DOHH2 (cell line): ENCODE measurements at regions not wholly inside any gene's neighbourhood (a gene's known extent, or its start where the extent isn't known, plus 50 kb on each side); places are given as distances from the start of the nearest gene placed in this dataset.

ENCODE experiments used
- H3F3A ChIP-seq: fragments of 200-600 bp; sonication (generic), shearing (Covaris generic); 2 replicates; pipeline ENCODE4 v1.6.0; 2016; ENCODE audit warnings: antibody characterized with exemption, mild to moderate bottlenecking; ENCODE audit not compliant: control insufficient read depth, insufficient read depth
- H3K27ac ChIP-seq: fragments of 200-600 bp; sonication (generic); 2 replicates; pipeline ENCODE4 v1.5.1; 2014; ENCODE audit warnings: low read depth, mild to moderate bottlenecking, low read length, moderate library complexity
- H3K27me3 ChIP-seq: fragments of 200-600 bp; sonication (generic); 2 replicates; pipeline ENCODE4 v1.6.1; 2014; ENCODE audit warnings: mild to moderate bottlenecking, low read length, mixed read lengths; ENCODE audit not compliant: control insufficient read depth
- H3K36me3 ChIP-seq: fragments of 200-600 bp; sonication (generic); 2 replicates; pipeline ENCODE4 v1.6.1; 2014; ENCODE audit warnings: mild to moderate bottlenecking, low read length, moderate library complexity, mixed read lengths; ENCODE audit not compliant: control insufficient read depth
- H3K4me1 ChIP-seq: fragments of 200-600 bp; sonication (generic); 2 replicates; pipeline ENCODE4 v1.6.1; 2014; ENCODE audit warnings: mild to moderate bottlenecking, low read length, mixed read lengths; ENCODE audit not compliant: control insufficient read depth
- H3K4me2 ChIP-seq: fragments of 200-600 bp; sonication (generic); 2 replicates; pipeline ENCODE4 v1.6.0; 2014; ENCODE audit warnings: mild to moderate bottlenecking, low read length, moderate library complexity
- H3K4me3 ChIP-seq: fragments of 200-600 bp; sonication (generic); 2 replicates; pipeline ENCODE4 v1.5.1; 2014; ENCODE audit warnings: mild to moderate bottlenecking, low read length, mixed read lengths
- H3K79me2 ChIP-seq: fragments of 200-600 bp; sonication (generic); 2 replicates; pipeline ENCODE4 v1.6.1; 2014; ENCODE audit warnings: mild to moderate bottlenecking, low read length, mixed read lengths; ENCODE audit not compliant: control insufficient read depth
- H3K9me2 ChIP-seq: fragments of 200-600 bp; sonication (generic); replicated peaks from 2 replicates; pipeline ENCODE4 v1.6.1; 2014; ENCODE audit warnings: mild to moderate bottlenecking, low read length, mixed read lengths; ENCODE audit not compliant: control insufficient read depth
- H3K9me3 ChIP-seq: fragments of 200-600 bp; sonication (generic); 2 replicates; pipeline ENCODE4 v1.6.1; 2014; ENCODE audit warnings: antibody characterized with exemption, low read length, mixed read lengths; ENCODE audit not compliant: control insufficient read depth, insufficient read depth
- H4K20me1 ChIP-seq: fragments of 200-600 bp; sonication (generic); 2 replicates; pipeline ENCODE4 v1.6.0; 2014; ENCODE audit warnings: low read depth, mild to moderate bottlenecking, antibody characterized with exemption, low read length, moderate library complexity; ENCODE audit not compliant: control insufficient read depth, insufficient read depth
- CTCF ChIP-seq: fragments of 200-600 bp; sonication (generic); IDR thresholded peaks from one replicate; pipeline ENCODE4 v1.5.1; 2014; ENCODE audit warnings: antibody characterized with exemption, mild to moderate bottlenecking, low read depth, low read length; ENCODE audit not compliant: poor library complexity, severe bottlenecking
- EZH2phosphoT487 ChIP-seq: fragments of 200-600 bp; sonication (generic); IDR thresholded peaks from 2 replicates; pipeline ENCODE4 v1.6.1; 2017; ENCODE audit warnings: borderline replicate concordance, mild to moderate bottlenecking, antibody characterized with exemption, low read length, moderate library complexity, mixed read lengths

GRCh38 chr1:188277771-188278170 lies 1449.0 kb downstream of the PLA2G4A start:
- H3K9me3 ChIP-seq: no peaks in the 10 kb centered on the region
- no peaks in the 10 kb centered on the region for H3K79me2 ChIP-seq
- TF ChIP-seq CTCF: no peak
- no peak for TF ChIP-seq EZH2phosphoT487
- H3K4me1 ChIP-seq: no peaks in the 10 kb centered on the region
- no peak overlapping the region for H3K4me2 ChIP-seq
- H3K4me3 ChIP-seq: no peak overlapping the region
- H3K27me3 ChIP-seq: no peaks in the 10 kb centered on the region
- no peak overlapping the region for H3K27ac ChIP-seq
- H3F3A ChIP-seq: no peaks in the 10 kb centered on the region
- H4K20me1 ChIP-seq: no peaks in the 10 kb centered on the region
- no peaks in the 10 kb centered on the region for H3K9me2 ChIP-seq
- H3K36me3 ChIP-seq: no peaks in the 10 kb centered on the region

- H4K20me1 ChIP-seq: no peaks in the 10 kb centered on the region
- no peaks in the 10 kb centered on the region for H3K4me1 ChIP-seq
- H3F3A ChIP-seq: no peaks in the 10 kb centered on the region
- H3K27ac ChIP-seq: no peak overlapping the region
- no peak for TF ChIP-seq CTCF
- TF ChIP-seq EZH2phosphoT487: no peak
- H3K9me2 ChIP-seq: no peaks in the 10 kb centered on the region
- H3K9me3 ChIP-seq: no peaks in the 10 kb centered on the region
- no peaks in the 10 kb centered on the region for H3K36me3 ChIP-seq
- no peak overlapping the region for H3K4me3 ChIP-seq
- no peaks in the 10 kb centered on the region for H3K79me2 ChIP-seq
- H3K27me3 ChIP-seq: no peaks in the 10 kb centered on the region
- H3K4me2 ChIP-seq: no peak overlapping the region
Observed at GRCh38 chr1:188281921-188282320, 1453.2 kb downstream of the PLA2G4A start.

- H3K9me3 ChIP-seq: no peaks in the 10 kb centered on the region
- no peaks in the 10 kb centered on the region for H4K20me1 ChIP-seq
- no peaks in the 10 kb centered on the region for H3K4me1 ChIP-seq
- TF ChIP-seq EZH2phosphoT487 (no peak), CTCF (no peak)
- no peaks in the 10 kb centered on the region for H3K9me2 ChIP-seq
- H3K36me3 ChIP-seq: no peaks in the 10 kb centered on the region
- no peaks in the 10 kb centered on the region for H3F3A ChIP-seq
- no peaks in the 10 kb centered on the region for H3K27me3 ChIP-seq
- H3K27ac ChIP-seq: no peak overlapping the region
- H3K79me2 ChIP-seq: no peaks in the 10 kb centered on the region
- H3K4me3 ChIP-seq: no peak overlapping the region
- no peak overlapping the region for H3K4me2 ChIP-seq
Observed at GRCh38 chr1:188295157-188295556, 1466.4 kb downstream of the PLA2G4A start.

GRCh38 chr1:188302746-188303145 lies 1474.0 kb downstream of the PLA2G4A start:
- H4K20me1 ChIP-seq: no peaks in the 10 kb centered on the region

More at GRCh38 chr1:188302746-188303145, 1474.0 kb downstream of the PLA2G4A start:
- Histone ChIP-seq H3K27me3 (no peaks in the 10 kb centered on the region), H3K9me2 (no peaks in the 10 kb centered on the region), H3K36me3 (no peaks in the 10 kb centered on the region), H3K4me2 (no peak overlapping the region), H3K4me1 (no peaks in the 10 kb centered on the region), H3K4me3 (no peak overlapping the region), H3K27ac (no peak overlapping the region), H3K9me3 (peaks cover 3% of the 10 kb centered on the region; the same call in 1 of the 2 replicates), H3F3A (no peaks in the 10 kb centered on the region), H3K79me2 (no peaks in the 10 kb centered on the region)
- TF ChIP-seq CTCF (no peak), EZH2phosphoT487 (no peak)
